Fibroblast of pulmonary artery (primary cell): ENCODE measurements at regions not wholly inside any gene's neighbourhood (a gene's known extent, or its start where the extent isn't known, plus 50 kb on each side); places are given as distances from the start of the nearest gene placed in this dataset.
A peak's percentile ranks its signal among the peaks of the same experiment; 100 is the strongest.

Source experiments
- DNase-seq: peaks from one replicate; pipeline ENCODE4 v3.0.0-alpha.2; 2010; ENCODE audit warnings: low read depth
- H3K4me3 ChIP-seq: replicated peaks from 2 replicates; pipeline ENCODE4 v1.5.1; 2011; ENCODE audit warnings: low read depth, mild to moderate bottlenecking, control low read depth, low read length, moderate library complexity
- CTCF ChIP-seq: IDR thresholded peaks from 2 replicates; pipeline ENCODE4 v1.5.1; 2011; ENCODE audit warnings: mild to moderate bottlenecking, control low read depth, low read length, inconsistent platforms; ENCODE audit errors: missing control alignments

DNA sequence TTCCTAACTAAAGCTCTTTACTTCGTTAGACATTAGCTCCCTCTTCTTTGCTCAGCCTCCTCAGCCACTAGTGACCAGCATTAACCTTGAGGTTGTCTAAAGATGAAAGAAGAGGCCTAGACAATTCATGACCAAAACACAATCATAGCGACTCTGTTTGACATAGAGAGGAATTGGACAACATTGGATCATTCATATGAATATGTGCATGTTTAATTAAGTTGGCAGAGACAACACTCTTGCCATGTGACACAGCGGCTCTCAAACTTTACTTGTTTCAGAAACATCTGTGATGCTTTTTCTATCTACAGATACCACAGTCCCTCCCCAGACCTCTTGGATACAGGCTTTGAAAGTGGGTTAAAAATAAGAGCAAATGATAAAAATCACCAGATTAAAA, 81.7 kb downstream of the LINC00237 start:
- TF ChIP-seq CTCF = no peak
- no peak for DNase-seq
- H3K4me3 ChIP-seq = no peak overlapping the region

- no peak overlapping the region for H3K4me3 ChIP-seq
- DNase-seq = no peak
- TF ChIP-seq CTCF = no peak
Measured at GRCh38 chr20:21022925-21023324, 83.2 kb downstream of the LINC00237 start.

DNA sequence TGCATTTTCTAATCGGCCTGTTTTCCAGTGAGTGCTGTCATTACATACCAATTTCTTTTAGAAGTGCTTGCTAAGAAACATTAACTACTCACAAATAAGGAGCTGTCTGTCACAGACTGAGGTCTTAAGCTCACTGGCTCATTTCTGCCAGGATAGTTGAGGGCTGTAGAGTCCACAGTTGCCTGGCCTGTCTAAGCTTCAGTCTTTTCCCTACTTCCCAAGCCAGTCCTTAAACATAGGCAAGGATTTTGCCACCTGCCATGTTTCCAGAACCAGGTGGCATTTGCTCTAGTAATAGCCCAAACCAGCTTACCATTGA, 84.7 kb downstream of the LINC00237 start:
- H3K4me3 ChIP-seq = no peak overlapping the region
- DNase-seq = no peak
- TF ChIP-seq CTCF = no peak

DNA sequence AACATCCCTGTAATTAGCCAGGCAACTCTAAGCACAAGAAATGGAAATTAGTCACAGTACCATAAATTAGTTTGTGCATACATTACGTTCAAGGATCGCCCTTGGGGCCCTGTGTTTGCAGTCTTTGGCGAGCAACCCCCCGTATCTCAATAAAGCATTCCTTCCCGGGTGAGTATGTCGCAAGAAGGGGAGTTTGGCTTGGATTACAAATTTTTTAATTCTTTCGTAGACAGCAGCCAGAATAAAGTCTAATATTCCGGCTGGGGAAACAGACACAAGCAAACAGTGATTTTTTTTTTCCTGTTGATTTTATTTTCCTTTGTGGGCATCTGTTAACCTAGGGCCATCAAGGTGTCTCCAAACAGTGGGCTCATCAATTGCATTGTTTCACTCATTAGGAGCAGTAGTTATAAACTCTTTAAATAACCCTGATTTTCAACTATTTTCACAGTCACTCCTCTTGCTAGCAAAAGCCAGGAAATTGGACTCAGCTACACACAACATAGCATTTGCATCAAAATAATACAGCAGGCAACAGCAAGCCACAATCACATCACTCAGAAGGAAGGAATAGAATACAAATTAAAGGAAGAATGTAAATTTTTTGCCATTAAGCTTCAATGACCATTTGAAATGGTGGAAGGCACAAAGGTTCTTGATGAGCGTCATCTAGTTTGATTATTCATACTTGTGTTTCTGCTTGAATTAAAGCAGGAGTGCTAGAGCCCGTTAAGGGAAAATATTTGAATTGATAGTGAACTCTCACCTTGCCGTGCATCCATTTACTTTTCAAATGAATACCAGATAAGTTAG, 85.3 kb downstream of the LINC00237 start:
- no peak for TF ChIP-seq CTCF
- H3K4me3 ChIP-seq = no peak overlapping the region
- DNase-seq = peak; percentile 3

DNA sequence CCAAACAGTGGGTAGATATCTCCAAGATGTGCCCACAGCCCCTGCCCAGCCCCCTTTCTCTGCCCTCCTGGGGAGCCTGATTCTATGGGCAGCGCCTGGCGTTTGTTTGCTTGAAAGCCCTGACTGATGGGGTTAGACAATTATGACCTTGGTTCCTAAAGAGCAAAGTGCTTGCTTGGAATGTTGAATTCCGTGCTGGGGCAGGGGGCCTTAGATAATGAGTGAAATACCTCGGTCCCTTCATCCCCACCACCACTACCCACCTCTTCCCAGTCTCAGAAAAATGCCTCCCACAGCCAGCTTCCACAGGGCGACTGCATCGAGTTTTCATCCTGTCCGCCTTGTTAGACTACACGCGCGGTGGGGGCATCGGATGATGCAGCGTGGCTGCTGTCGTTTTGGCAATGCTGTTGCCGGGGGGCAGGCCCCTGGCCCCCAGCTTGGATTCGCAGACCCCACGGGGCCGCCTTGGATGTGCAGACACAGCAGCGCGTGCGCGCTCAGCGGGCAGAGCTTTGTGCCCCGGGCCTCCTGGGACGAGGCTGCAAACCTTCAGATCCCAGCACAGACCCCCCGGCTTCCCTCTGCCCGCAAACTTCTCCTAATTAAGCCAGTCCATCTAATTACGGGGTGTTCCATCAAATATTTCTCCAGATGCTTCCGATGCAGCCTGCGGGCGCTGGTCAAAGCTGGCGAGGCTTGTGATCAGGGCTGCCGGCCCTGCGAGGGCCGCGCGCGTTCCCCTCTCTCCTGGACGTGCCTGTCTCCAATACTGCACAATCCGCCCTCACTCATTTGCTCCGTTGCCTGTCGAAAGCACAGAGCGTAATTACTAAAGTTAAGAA, 86.1 kb downstream of the LINC00237 start:
- no peak for TF ChIP-seq CTCF
- DNase-seq = no peak
- H3K4me3 ChIP-seq = no peak overlapping the region

GRCh38 chr20:21019468-21019813, 86.7 kb downstream of the LINC00237 start:
- H3K4me3 ChIP-seq = no peak overlapping the region
- TF ChIP-seq CTCF = no peak
- DNase-seq = no peak
